ENCODE measurements at regions not wholly inside any gene's neighbourhood (a gene's known extent, or its start where the extent isn't known, plus 50 kb on each side); places are given as distances from the start of the nearest gene placed in this dataset.

- DNase-seq, result no peak
These were observed 137.2 kb downstream of the EDN3 start for GRCh38 chr20:59437601-59438031.

- no peak for DNase-seq
These were observed 137.8 kb downstream of the EDN3 start for GRCh38 chr20:59438201-59438600.

- peak; percentile 67 for DNase-seq
These were observed 138.8 kb downstream of the EDN3 start for GRCh38 chr20:59439243-59439642.

- no peak for DNase-seq
These were observed 140.9 kb downstream of the EDN3 start for GRCh38 chr20:59441306-59441705.

- no peak for DNase-seq
These were observed 141.7 kb downstream of the EDN3 start for GRCh38 chr20:59441860-59442810.

GRCh38 chr20:59443550-59443949 is 143.1 kb downstream of the EDN3 start:
- no peak for DNase-seq

- DNase-seq, result no peak
These were observed 146.0 kb downstream of the EDN3 start for GRCh38 chr20:59446376-59446775.

GRCh38 chr20:59448196-59448595 is 147.8 kb downstream of the EDN3 start:
- DNase-seq, result no peak

- DNase-seq, result no peak
These were observed 148.5 kb downstream of the EDN3 start for GRCh38 chr20:59448851-59449444.

GRCh38 chr20:59451066-59451630 is 150.7 kb downstream of the EDN3 start:
- DNase-seq, result no peak

- no peak for DNase-seq
These were observed 151.2 kb downstream of the EDN3 start for GRCh38 chr20:59451641-59452040.

- no peak for DNase-seq
These were observed 151.5 kb upstream of the PHACTR3 start for GRCh38 chr20:59452856-59453255.

GRCh38 chr20:59453759-59454560 is 150.4 kb upstream of the PHACTR3 start:
- no peak for DNase-seq

- DNase-seq, result peak; percentile 53
These were observed 148.7 kb upstream of the PHACTR3 start for GRCh38 chr20:59455402-59456341.

GRCh38 chr20:59456342-59457279 is 147.7 kb upstream of the PHACTR3 start:
- DNase-seq, result no peak

GRCh38 chr20:59458645-59459044 is 145.7 kb upstream of the PHACTR3 start:
- DNase-seq, result no peak

GRCh38 chr20:59459586-59459985 is 144.8 kb upstream of the PHACTR3 start:
- no peak for DNase-seq

GRCh38 chr20:59460352-59460751 is 144.0 kb upstream of the PHACTR3 start:
- DNase-seq, result no peak

- DNase-seq, result no peak
These were observed 142.8 kb upstream of the PHACTR3 start for GRCh38 chr20:59461526-59461925.

GRCh38 chr20:59462249-59462648 is 142.1 kb upstream of the PHACTR3 start:
- DNase-seq, result no peak

GRCh38 chr20:59463541-59463940 is 140.8 kb upstream of the PHACTR3 start:
- DNase-seq, result no peak
